ENCODE measurements at regions not wholly inside any gene's neighbourhood (a gene's known extent, or its start where the extent isn't known, plus 50 kb on each side); places are given as distances from the start of the nearest gene placed in this dataset.
"Not testable (repeated sequence)": the region's sequence is repeated elsewhere in the genome, so short reads cannot be mapped to it uniquely, and the experiment has no call there.

- not testable (repeated sequence) for H3K4me3 Mint-ChIP-seq; H3K27me3 Mint-ChIP-seq (ENCODE audit: low read depth); H3K9me3 Mint-ChIP-seq; H3K36me3 Mint-ChIP-seq (ENCODE audit: insufficient read depth); H3K4me1 Mint-ChIP-seq (ENCODE audit: low read depth); ATAC-seq; DNase-seq
Observed at GRCh38 chr2:132324005-132324404, 92.6 kb upstream of the GPR39 start.

- not testable (repeated sequence) for H3K9me3 Mint-ChIP-seq; H3K4me1 Mint-ChIP-seq (ENCODE audit: low read depth); DNase-seq; ATAC-seq; H3K36me3 Mint-ChIP-seq (ENCODE audit: insufficient read depth); H3K27me3 Mint-ChIP-seq (ENCODE audit: low read depth); H3K4me3 Mint-ChIP-seq
Observed at GRCh38 chr2:132332345-132333033, 84.1 kb upstream of the GPR39 start.

- H3K4me3 Mint-ChIP-seq; H3K9me3 Mint-ChIP-seq; H3K27me3 Mint-ChIP-seq (ENCODE audit: low read depth); ATAC-seq; H3K4me1 Mint-ChIP-seq (ENCODE audit: low read depth); H3K36me3 Mint-ChIP-seq (ENCODE audit: insufficient read depth); DNase-seq: not testable (repeated sequence)
Observed at GRCh38 chr2:132337135-132337534, 79.5 kb upstream of the GPR39 start.

DNA sequence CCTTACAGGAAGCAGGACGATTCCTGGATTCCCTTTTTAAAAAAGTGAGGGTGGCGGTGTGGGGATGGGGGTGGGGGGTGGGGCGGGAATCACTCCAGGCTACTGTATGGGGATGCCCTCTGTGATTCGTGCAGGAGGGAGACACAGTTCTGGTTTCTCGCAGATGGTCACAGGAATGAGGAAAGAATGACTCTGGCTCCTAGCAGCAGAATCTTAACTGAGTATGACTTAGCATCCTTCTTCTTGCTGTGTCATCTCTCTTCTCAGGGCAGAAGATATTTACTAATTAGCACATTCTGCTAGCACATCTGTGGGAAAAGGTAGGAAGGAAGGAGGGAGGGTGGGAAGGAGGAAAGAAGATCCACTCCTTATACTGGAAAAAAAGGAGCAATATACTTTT lies 78.8 kb upstream of the GPR39 start:
- H3K27me3 Mint-ChIP-seq (ENCODE audit: low read depth): not testable (repeated sequence)

GRCh38 chr2:132347041-132347780 lies 69.4 kb upstream of the GPR39 start:
- DNase-seq; ATAC-seq; H3K36me3 Mint-ChIP-seq (ENCODE audit: insufficient read depth); H3K27me3 Mint-ChIP-seq (ENCODE audit: low read depth); H3K4me1 Mint-ChIP-seq (ENCODE audit: low read depth); H3K9me3 Mint-ChIP-seq; H3K4me3 Mint-ChIP-seq: not testable (repeated sequence)

More for the DNA sequence above, 78.8 kb upstream of the GPR39 start:
- H3K4me1 Mint-ChIP-seq (ENCODE audit: low read depth); H3K4me3 Mint-ChIP-seq; H3K9me3 Mint-ChIP-seq; ATAC-seq; H3K36me3 Mint-ChIP-seq (ENCODE audit: insufficient read depth); DNase-seq: not testable (repeated sequence)

DNA sequence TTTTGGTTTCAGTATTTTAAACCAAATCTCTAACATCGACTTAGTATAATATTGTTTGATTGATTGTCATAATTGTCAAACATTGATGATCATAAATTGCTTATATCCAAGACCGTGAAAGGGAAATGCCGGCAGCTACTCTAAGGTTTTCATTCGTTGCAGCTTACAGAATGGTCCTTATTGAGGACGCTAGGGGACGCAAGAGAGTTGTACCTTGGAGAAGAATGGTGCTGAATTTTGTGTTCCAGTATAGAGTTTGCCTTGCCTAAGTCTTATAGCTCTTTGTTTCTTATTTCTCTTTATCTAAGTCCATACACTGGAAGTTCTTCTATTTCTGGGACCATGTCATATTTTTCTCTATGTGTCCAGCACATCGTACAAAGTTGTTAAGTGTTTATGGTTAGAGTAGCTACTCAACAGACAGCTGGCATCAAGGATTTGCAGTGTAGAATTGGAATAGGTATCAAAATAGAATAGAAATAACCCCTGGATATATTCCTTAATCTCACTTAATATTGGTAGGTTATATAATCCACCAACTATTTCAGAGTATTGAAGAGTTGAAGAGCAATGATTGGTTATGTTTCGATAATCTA lies 67.4 kb upstream of the GPR39 start:
- not testable (repeated sequence) for H3K36me3 Mint-ChIP-seq (ENCODE audit: insufficient read depth); ATAC-seq; DNase-seq; H3K4me1 Mint-ChIP-seq (ENCODE audit: low read depth); H3K27me3 Mint-ChIP-seq (ENCODE audit: low read depth); H3K4me3 Mint-ChIP-seq; H3K9me3 Mint-ChIP-seq

DNA sequence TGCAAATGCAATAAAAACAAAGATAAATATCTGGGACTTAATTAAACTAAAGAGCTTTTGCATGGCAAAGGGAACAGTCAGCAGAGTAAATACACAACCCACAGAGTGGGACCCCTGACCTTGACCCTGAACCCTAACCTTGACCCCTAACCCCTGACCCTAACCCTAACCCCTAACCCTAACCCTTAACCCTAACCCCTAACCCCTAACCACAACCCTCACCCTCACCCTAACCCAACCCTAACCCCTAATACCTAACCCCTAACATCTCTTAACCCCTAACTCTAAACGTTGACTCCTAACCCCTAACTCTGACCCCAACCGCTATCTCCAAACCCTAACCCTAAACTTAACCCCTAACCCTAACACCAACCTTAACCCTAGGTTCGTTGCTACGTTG lies 64.9 kb upstream of the GPR39 start:
- not testable (repeated sequence) for H3K36me3 Mint-ChIP-seq (ENCODE audit: insufficient read depth); H3K27me3 Mint-ChIP-seq (ENCODE audit: low read depth); ATAC-seq

DNA sequence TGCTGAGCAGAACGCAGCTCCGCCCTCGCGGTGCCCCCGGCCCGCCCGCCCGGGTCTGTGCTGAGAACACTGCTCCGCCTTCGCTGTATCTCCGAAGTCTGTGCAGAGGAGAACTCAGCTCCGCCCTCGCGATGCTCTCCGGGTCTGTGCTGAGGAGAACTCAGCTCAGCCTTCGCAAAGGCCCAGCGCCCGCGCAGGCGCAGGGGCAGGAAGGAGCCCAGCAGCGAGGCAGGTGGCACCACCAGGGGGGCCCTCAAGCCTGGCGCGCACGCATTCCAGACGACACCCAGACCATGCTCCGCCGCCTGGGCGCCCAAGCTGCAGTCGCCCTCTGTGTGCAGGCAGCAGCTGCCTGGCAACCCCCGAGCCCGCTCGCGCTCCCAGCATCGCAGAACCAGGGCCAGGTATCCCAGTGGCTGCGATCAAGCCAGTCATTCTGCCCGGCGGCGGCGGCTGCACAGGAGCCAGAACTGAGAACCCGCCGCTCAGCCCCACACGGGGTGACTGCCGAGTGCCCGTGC lies 64.1 kb upstream of the GPR39 start:
- H3K36me3 Mint-ChIP-seq (ENCODE audit: insufficient read depth); H3K27me3 Mint-ChIP-seq (ENCODE audit: low read depth); H3K4me3 Mint-ChIP-seq; H3K9me3 Mint-ChIP-seq; H3K4me1 Mint-ChIP-seq (ENCODE audit: low read depth); ATAC-seq; DNase-seq: not testable (repeated sequence)

More for the DNA sequence above, 64.9 kb upstream of the GPR39 start:
- not testable (repeated sequence) for H3K9me3 Mint-ChIP-seq; H3K4me1 Mint-ChIP-seq (ENCODE audit: low read depth); DNase-seq; H3K4me3 Mint-ChIP-seq

- not testable (repeated sequence) for H3K4me1 Mint-ChIP-seq (ENCODE audit: low read depth); H3K9me3 Mint-ChIP-seq; H3K27me3 Mint-ChIP-seq (ENCODE audit: low read depth); DNase-seq; H3K36me3 Mint-ChIP-seq (ENCODE audit: insufficient read depth); ATAC-seq; H3K4me3 Mint-ChIP-seq
Observed at GRCh38 chr2:132353380-132353779, 63.2 kb upstream of the GPR39 start.

GRCh38 chr2:132360964-132361363 lies 55.6 kb upstream of the GPR39 start:
- H3K36me3 Mint-ChIP-seq (ENCODE audit: insufficient read depth); H3K4me1 Mint-ChIP-seq (ENCODE audit: low read depth); ATAC-seq; DNase-seq; H3K4me3 Mint-ChIP-seq; H3K27me3 Mint-ChIP-seq (ENCODE audit: low read depth); H3K9me3 Mint-ChIP-seq: not testable (repeated sequence)

GRCh38 chr2:132361498-132361897 lies 55.1 kb upstream of the GPR39 start:
- not testable (repeated sequence) for H3K4me1 Mint-ChIP-seq (ENCODE audit: low read depth); ATAC-seq; H3K9me3 Mint-ChIP-seq; H3K36me3 Mint-ChIP-seq (ENCODE audit: insufficient read depth); H3K4me3 Mint-ChIP-seq; H3K27me3 Mint-ChIP-seq (ENCODE audit: low read depth); DNase-seq

DNA sequence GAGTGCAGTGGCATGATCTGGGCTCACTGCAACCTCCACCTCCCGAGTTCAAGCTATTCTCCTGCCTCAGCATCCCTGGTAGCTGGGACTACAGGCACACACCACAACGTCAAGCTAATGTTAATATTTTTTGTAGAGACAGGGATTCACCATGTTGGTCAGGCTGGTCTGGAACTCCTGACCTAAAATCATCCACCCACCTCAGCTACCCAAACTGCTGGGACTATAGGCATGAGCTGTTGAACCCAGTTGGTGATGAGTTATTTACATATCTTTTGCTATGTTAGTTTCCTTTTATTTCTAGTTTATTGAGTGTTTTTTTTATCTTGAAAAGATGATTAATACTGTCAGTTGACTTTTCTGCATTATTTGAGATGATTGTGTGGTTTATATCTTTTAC lies 53.3 kb upstream of the GPR39 start:
- not testable (repeated sequence) for DNase-seq; H3K27me3 Mint-ChIP-seq (ENCODE audit: low read depth); H3K4me1 Mint-ChIP-seq (ENCODE audit: low read depth); H3K9me3 Mint-ChIP-seq; H3K36me3 Mint-ChIP-seq (ENCODE audit: insufficient read depth); H3K4me3 Mint-ChIP-seq; ATAC-seq

- not testable (repeated sequence) for H3K36me3 Mint-ChIP-seq (ENCODE audit: insufficient read depth); ATAC-seq; H3K4me1 Mint-ChIP-seq (ENCODE audit: low read depth); H3K27me3 Mint-ChIP-seq (ENCODE audit: low read depth); H3K4me3 Mint-ChIP-seq; DNase-seq; H3K9me3 Mint-ChIP-seq
Observed at GRCh38 chr2:132365963-132366362, 50.6 kb upstream of the GPR39 start.

DNA sequence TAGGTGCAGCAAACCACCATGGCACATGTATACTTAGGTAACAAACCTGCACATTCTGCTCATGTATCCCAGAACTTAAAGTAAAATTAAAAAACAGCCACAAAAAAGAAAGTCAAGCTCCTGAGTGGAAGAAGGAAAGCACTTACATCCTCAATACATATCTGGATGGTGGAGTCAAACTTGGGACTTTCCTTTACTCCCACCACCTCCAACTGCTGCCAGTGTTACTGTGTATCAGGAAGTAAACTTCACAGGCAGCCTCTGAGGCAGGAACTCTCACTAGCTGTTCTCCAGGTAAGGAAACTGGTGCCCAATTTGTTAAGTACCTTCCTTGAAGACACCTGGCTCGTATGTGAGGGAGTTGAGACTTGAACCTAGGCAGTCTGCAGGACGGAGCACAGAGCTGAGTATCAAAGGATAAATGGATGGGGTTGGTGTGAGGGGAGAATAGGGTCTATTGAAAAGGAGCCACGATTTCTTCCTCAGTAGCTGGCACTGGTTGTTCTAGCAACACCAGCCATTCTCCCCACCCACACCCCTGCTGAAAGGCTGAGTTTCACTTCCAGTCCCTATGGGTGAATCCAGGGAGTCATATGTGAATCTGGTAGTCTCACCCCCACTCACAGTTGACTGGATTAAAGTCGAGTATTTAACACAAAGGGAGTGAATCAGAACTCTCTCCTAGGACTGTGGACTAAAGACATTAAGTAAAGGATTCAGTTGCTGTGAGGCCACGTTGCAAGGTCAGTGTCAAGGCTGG lies 50.0 kb upstream of the GPR39 start:
- Mint-ChIP-seq H3K9me3 (peaks cover 6% of the 10 kb centered on the region), H3K4me1 (ENCODE audit: low read depth) (no peaks in the 10 kb centered on the region), H3K27me3 (ENCODE audit: low read depth) (no peaks in the 10 kb centered on the region)

More for the DNA sequence above, 50.0 kb upstream of the GPR39 start:
- no peak for ATAC-seq
- H3K36me3 Mint-ChIP-seq (ENCODE audit: insufficient read depth): no peaks in the 10 kb centered on the region
- no peak for DNase-seq
- no peak overlapping the region for H3K4me3 Mint-ChIP-seq
